ENCODE measurements at regions not wholly inside any gene's neighbourhood (a gene's known extent, or its start where the extent isn't known, plus 50 kb on each side); places are given as distances from the start of the nearest gene placed in this dataset.
"Not testable (repeated sequence)": the region's sequence is repeated elsewhere in the genome, so short reads cannot be mapped to it uniquely, and the experiment has no call there.

- H3K4me1 ChIP-seq (ENCODE audit: control insufficient read depth, insufficient read depth, low read length): no peaks in the 10 kb centered on the region
- H3K27me3 ChIP-seq (ENCODE audit: control insufficient read depth, insufficient read depth, low read length): no peaks in the 10 kb centered on the region
- no peaks in the 10 kb centered on the region for H3K9me3 ChIP-seq (ENCODE audit: control insufficient read depth, insufficient read depth, low read length)
- no peaks in the 10 kb centered on the region for H3K36me3 ChIP-seq (ENCODE audit: control insufficient read depth, insufficient read depth, low read length)
- no peak overlapping the region for H3K9ac ChIP-seq (ENCODE audit: low read depth, low read length)
- no peak overlapping the region for H3K4me3 ChIP-seq (ENCODE audit: low read depth, low read length)
Measured at GRCh38 chr4:171235521-171235920, 577.7 kb upstream of the GALNTL6 start.

GRCh38 chr4:171229354-171229753 lies 583.9 kb upstream of the GALNTL6 start:
- not testable (repeated sequence) for H3K36me3 ChIP-seq (ENCODE audit: control insufficient read depth, insufficient read depth, low read length); H3K9me3 ChIP-seq (ENCODE audit: control insufficient read depth, insufficient read depth, low read length); H3K27me3 ChIP-seq (ENCODE audit: control insufficient read depth, insufficient read depth, low read length); H3K4me3 ChIP-seq (ENCODE audit: low read depth, low read length); H3K4me1 ChIP-seq (ENCODE audit: control insufficient read depth, insufficient read depth, low read length); H3K9ac ChIP-seq (ENCODE audit: low read depth, low read length)

GRCh38 chr4:171221181-171221580 lies 592.0 kb upstream of the GALNTL6 start:
- Histone ChIP-seq H3K4me1 (ENCODE audit: control insufficient read depth, insufficient read depth, low read length) (no peaks in the 10 kb centered on the region), H3K4me3 (ENCODE audit: low read depth, low read length) (no peak overlapping the region), H3K9ac (ENCODE audit: low read depth, low read length) (no peak overlapping the region)

GRCh38 chr4:171203425-171203824 lies 609.8 kb upstream of the GALNTL6 start:
- Histone ChIP-seq H3K4me1 (ENCODE audit: control insufficient read depth, insufficient read depth, low read length) (no peaks in the 10 kb centered on the region), H3K4me3 (ENCODE audit: low read depth, low read length) (no peak overlapping the region), H3K9ac (ENCODE audit: low read depth, low read length) (no peak overlapping the region), H3K9me3 (ENCODE audit: control insufficient read depth, insufficient read depth, low read length) (no peaks in the 10 kb centered on the region), H3K27me3 (ENCODE audit: control insufficient read depth, insufficient read depth, low read length) (no peaks in the 10 kb centered on the region), H3K36me3 (ENCODE audit: control insufficient read depth, insufficient read depth, low read length) (no peaks in the 10 kb centered on the region)

More at GRCh38 chr4:171221181-171221580, 592.0 kb upstream of the GALNTL6 start:
- Histone ChIP-seq H3K27me3 (ENCODE audit: control insufficient read depth, insufficient read depth, low read length) (no peaks in the 10 kb centered on the region), H3K36me3 (ENCODE audit: control insufficient read depth, insufficient read depth, low read length) (no peaks in the 10 kb centered on the region), H3K9me3 (ENCODE audit: control insufficient read depth, insufficient read depth, low read length) (no peaks in the 10 kb centered on the region)

DNA sequence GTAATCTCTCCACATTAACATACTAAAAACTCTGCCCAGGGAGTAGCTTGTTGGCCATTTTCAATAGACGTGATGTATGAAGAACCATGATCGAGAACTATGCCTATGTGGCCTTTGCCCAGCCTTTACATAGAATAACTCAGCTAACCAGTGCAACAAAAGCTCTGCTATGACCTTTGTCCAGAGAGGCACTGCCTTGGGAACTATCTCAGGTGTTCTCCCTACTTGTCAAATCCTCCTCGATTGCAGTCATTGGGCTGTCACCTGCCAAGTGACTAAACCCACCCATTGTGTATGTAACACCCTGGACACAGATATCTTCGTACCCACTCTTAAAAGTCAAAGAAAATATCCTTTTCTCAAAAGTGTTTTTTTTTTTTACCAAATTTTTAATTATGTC lies 610.3 kb upstream of the GALNTL6 start:
- H3K27me3 ChIP-seq (ENCODE audit: control insufficient read depth, insufficient read depth, low read length): no peaks in the 10 kb centered on the region

GRCh38 chr4:171186700-171187099 lies 626.5 kb upstream of the GALNTL6 start:
- no peak overlapping the region for H3K9ac ChIP-seq (ENCODE audit: low read depth, low read length)
- no peak overlapping the region for H3K4me3 ChIP-seq (ENCODE audit: low read depth, low read length)
- H3K36me3 ChIP-seq (ENCODE audit: control insufficient read depth, insufficient read depth, low read length): no peaks in the 10 kb centered on the region
- no peaks in the 10 kb centered on the region for H3K4me1 ChIP-seq (ENCODE audit: control insufficient read depth, insufficient read depth, low read length)
- no peaks in the 10 kb centered on the region for H3K9me3 ChIP-seq (ENCODE audit: control insufficient read depth, insufficient read depth, low read length)
- no peaks in the 10 kb centered on the region for H3K27me3 ChIP-seq (ENCODE audit: control insufficient read depth, insufficient read depth, low read length)

More for the DNA sequence above, 610.3 kb upstream of the GALNTL6 start:
- Histone ChIP-seq H3K9me3 (ENCODE audit: control insufficient read depth, insufficient read depth, low read length) (no peaks in the 10 kb centered on the region), H3K4me3 (ENCODE audit: low read depth, low read length) (no peak overlapping the region), H3K4me1 (ENCODE audit: control insufficient read depth, insufficient read depth, low read length) (no peaks in the 10 kb centered on the region), H3K9ac (ENCODE audit: low read depth, low read length) (no peak overlapping the region), H3K36me3 (ENCODE audit: control insufficient read depth, insufficient read depth, low read length) (no peaks in the 10 kb centered on the region)

DNA sequence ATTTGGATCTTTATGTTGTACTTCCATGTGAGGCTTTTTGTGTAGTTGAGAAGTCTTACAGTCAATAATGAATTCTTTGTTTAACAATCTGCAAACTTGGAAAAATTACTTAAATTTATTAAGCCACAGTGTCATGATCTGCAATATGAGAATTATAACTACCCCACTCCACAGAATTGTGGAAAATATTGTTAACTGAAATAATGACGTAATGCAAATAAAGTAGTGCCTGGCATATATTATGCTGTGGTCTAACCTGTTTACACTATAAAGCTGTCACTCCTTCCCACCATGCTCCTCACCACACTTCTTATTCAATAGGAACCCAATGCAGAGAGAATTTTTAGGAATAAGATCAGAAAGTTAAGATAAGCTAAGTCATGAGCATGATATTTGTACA lies 632.1 kb upstream of the GALNTL6 start:
- Histone ChIP-seq H3K9ac (ENCODE audit: low read depth, low read length) (no peak overlapping the region), H3K4me1 (ENCODE audit: control insufficient read depth, insufficient read depth, low read length) (no peaks in the 10 kb centered on the region), H3K4me3 (ENCODE audit: low read depth, low read length) (no peak overlapping the region), H3K36me3 (ENCODE audit: control insufficient read depth, insufficient read depth, low read length) (no peaks in the 10 kb centered on the region), H3K9me3 (ENCODE audit: control insufficient read depth, insufficient read depth, low read length) (no peaks in the 10 kb centered on the region), H3K27me3 (ENCODE audit: control insufficient read depth, insufficient read depth, low read length) (no peaks in the 10 kb centered on the region)

DNA sequence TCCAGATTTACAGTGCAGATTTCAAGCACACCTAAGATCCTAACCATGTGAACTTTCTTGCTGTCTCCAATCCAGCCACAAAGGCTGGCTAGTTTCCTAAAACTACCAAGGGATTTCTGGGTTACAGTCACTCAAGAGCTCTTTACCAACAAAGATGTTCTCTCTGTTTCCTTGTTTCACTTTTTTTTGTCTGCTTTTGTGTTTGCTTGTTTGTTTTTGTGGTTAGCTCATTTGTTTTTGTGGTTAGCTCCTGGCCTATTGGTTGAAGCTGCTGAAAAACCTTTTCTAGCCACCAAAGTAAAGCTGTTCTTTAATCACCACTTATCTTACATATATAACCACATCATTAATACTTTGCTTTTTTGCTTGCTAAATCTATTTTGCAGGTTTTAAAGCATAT lies 642.5 kb upstream of the GALNTL6 start:
- H3K9ac ChIP-seq (ENCODE audit: low read depth, low read length): no peak overlapping the region
- no peaks in the 10 kb centered on the region for H3K27me3 ChIP-seq (ENCODE audit: control insufficient read depth, insufficient read depth, low read length)
- no peaks in the 10 kb centered on the region for H3K4me1 ChIP-seq (ENCODE audit: control insufficient read depth, insufficient read depth, low read length)
- H3K36me3 ChIP-seq (ENCODE audit: control insufficient read depth, insufficient read depth, low read length): no peaks in the 10 kb centered on the region
- no peak overlapping the region for H3K4me3 ChIP-seq (ENCODE audit: low read depth, low read length)
- no peaks in the 10 kb centered on the region for H3K9me3 ChIP-seq (ENCODE audit: control insufficient read depth, insufficient read depth, low read length)

GRCh38 chr4:171169396-171169795 lies 643.8 kb upstream of the GALNTL6 start:
- H3K4me3 ChIP-seq (ENCODE audit: low read depth, low read length): no peak overlapping the region
- H3K36me3 ChIP-seq (ENCODE audit: control insufficient read depth, insufficient read depth, low read length): no peaks in the 10 kb centered on the region
- H3K9me3 ChIP-seq (ENCODE audit: control insufficient read depth, insufficient read depth, low read length): no peaks in the 10 kb centered on the region
- no peaks in the 10 kb centered on the region for H3K27me3 ChIP-seq (ENCODE audit: control insufficient read depth, insufficient read depth, low read length)
- H3K4me1 ChIP-seq (ENCODE audit: control insufficient read depth, insufficient read depth, low read length): no peaks in the 10 kb centered on the region
- H3K9ac ChIP-seq (ENCODE audit: low read depth, low read length): no peak overlapping the region

- Histone ChIP-seq H3K36me3 (ENCODE audit: control insufficient read depth, insufficient read depth, low read length) (no peaks in the 10 kb centered on the region), H3K9me3 (ENCODE audit: control insufficient read depth, insufficient read depth, low read length) (no peaks in the 10 kb centered on the region), H3K27me3 (ENCODE audit: control insufficient read depth, insufficient read depth, low read length) (no peaks in the 10 kb centered on the region), H3K4me3 (ENCODE audit: low read depth, low read length) (no peak overlapping the region), H3K4me1 (ENCODE audit: control insufficient read depth, insufficient read depth, low read length) (no peaks in the 10 kb centered on the region), H3K9ac (ENCODE audit: low read depth, low read length) (no peak overlapping the region)
Measured at GRCh38 chr4:171162478-171162877, 650.7 kb upstream of the GALNTL6 start.

GRCh38 chr4:171157462-171158082 lies 655.6 kb upstream of the GALNTL6 start:
- H3K9ac ChIP-seq (ENCODE audit: low read depth, low read length): no peak overlapping the region
- H3K27me3 ChIP-seq (ENCODE audit: control insufficient read depth, insufficient read depth, low read length): no peaks in the 10 kb centered on the region
- H3K4me1 ChIP-seq (ENCODE audit: control insufficient read depth, insufficient read depth, low read length): peaks cover 2% of the 10 kb centered on the region
- no peaks in the 10 kb centered on the region for H3K9me3 ChIP-seq (ENCODE audit: control insufficient read depth, insufficient read depth, low read length)
- no peak overlapping the region for H3K4me3 ChIP-seq (ENCODE audit: low read depth, low read length)
- H3K36me3 ChIP-seq (ENCODE audit: control insufficient read depth, insufficient read depth, low read length): no peaks in the 10 kb centered on the region

DNA sequence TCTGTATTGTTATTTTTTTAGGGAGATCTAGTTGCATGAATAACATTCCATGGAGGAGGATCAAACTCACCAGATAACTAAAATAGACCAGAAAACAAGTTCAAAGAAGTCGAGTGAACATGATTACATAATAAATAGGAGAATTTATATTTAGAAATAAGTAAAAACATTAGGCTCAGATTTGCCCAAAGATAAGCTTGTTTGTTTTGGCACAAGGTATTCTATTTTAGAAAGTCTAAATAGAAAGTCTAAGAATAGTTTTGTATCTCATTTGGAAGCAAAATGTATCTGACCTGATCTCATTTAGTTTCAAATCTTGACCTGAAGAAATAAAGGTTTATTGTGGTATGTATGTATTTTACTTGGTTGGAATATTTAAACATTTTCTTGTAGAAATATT lies 670.6 kb upstream of the GALNTL6 start:
- H3K4me3 ChIP-seq (ENCODE audit: low read depth, low read length): no peak overlapping the region
- no peaks in the 10 kb centered on the region for H3K27me3 ChIP-seq (ENCODE audit: control insufficient read depth, insufficient read depth, low read length)
- H3K9ac ChIP-seq (ENCODE audit: low read depth, low read length): no peak overlapping the region
- H3K4me1 ChIP-seq (ENCODE audit: control insufficient read depth, insufficient read depth, low read length): no peaks in the 10 kb centered on the region
- H3K9me3 ChIP-seq (ENCODE audit: control insufficient read depth, insufficient read depth, low read length): no peaks in the 10 kb centered on the region
- no peaks in the 10 kb centered on the region for H3K36me3 ChIP-seq (ENCODE audit: control insufficient read depth, insufficient read depth, low read length)
